ENCODE measurements at regions not wholly inside any gene's neighbourhood (a gene's known extent, or its start where the extent isn't known, plus 50 kb on each side); places are given as distances from the start of the nearest gene placed in this dataset.

- ATAC-seq (no peak), DNase-seq (no peak)
- ChIA-PET POLR2A (no interaction called here), CTCF (no interaction called here)
- Mint-ChIP-seq H3K4me3 (no peak overlapping the region), H3K4me1 (ENCODE audit: low read depth) (no peaks in the 10 kb centered on the region), H3K36me3 (ENCODE audit: low read depth) (no peaks in the 10 kb centered on the region), H3K27ac (no peak overlapping the region), H3K9me3 (peaks cover 4% of the 10 kb centered on the region), H3K27me3 (no peaks in the 10 kb centered on the region)
- intact Hi-C loops (cut with micrococcal nuclease), result no loop called here
- no peak for TF ChIP-seq CTCF (IDR thresholded peaks at IDR 0.05)
Measured at GRCh38 chr5:30849931-30850710, 343.4 kb upstream of the CDH6 start.

GRCh38 chr5:30846171-30846570 is 347.3 kb upstream of the CDH6 start:
- no peak for DNase-seq
- ATAC-seq, result no peak
- ChIA-PET CTCF (no interaction called here), POLR2A (no interaction called here)
- Mint-ChIP-seq H3K4me1 (ENCODE audit: low read depth) (no peaks in the 10 kb centered on the region), H3K9me3 (peaks cover 4% of the 10 kb centered on the region), H3K27me3 (no peaks in the 10 kb centered on the region), H3K36me3 (ENCODE audit: low read depth) (no peaks in the 10 kb centered on the region), H3K27ac (no peak overlapping the region), H3K4me3 (no peak overlapping the region)
- TF ChIP-seq CTCF (IDR thresholded peaks at IDR 0.05), result no peak
- intact Hi-C loops (cut with micrococcal nuclease), result no loop called here

- Mint-ChIP-seq H3K4me1 (ENCODE audit: low read depth) (no peaks in the 10 kb centered on the region), H3K27ac (no peak overlapping the region), H3K4me3 (no peak overlapping the region), H3K9me3 (peaks cover 4% of the 10 kb centered on the region), H3K27me3 (no peaks in the 10 kb centered on the region), H3K36me3 (ENCODE audit: low read depth) (no peaks in the 10 kb centered on the region)
- ChIA-PET POLR2A (no interaction called here), CTCF (no interaction called here)
- ATAC-seq, result no peak
- intact Hi-C loops (cut with micrococcal nuclease), result no loop called here
- TF ChIP-seq CTCF (IDR thresholded peaks at IDR 0.05), result no peak
- DNase-seq, result no peak
Measured at GRCh38 chr5:30845194-30845593, 348.3 kb upstream of the CDH6 start.

- H3K9me3 Mint-ChIP-seq, result no peaks in the 10 kb centered on the region
- no peak for DNase-seq
- no peaks in the 10 kb centered on the region for H3K36me3 Mint-ChIP-seq (ENCODE audit: low read depth)
- H3K27ac Mint-ChIP-seq, result no peak overlapping the region
- ChIA-PET CTCF (no interaction called here), POLR2A (no interaction called here)
- H3K4me1 Mint-ChIP-seq (ENCODE audit: low read depth), result no peaks in the 10 kb centered on the region
- no peak for ATAC-seq
- intact Hi-C loops (cut with micrococcal nuclease), result no loop called here
- H3K27me3 Mint-ChIP-seq, result no peaks in the 10 kb centered on the region
- TF ChIP-seq CTCF (IDR thresholded peaks at IDR 0.05), result no peak
- H3K4me3 Mint-ChIP-seq, result no peak overlapping the region
Measured at GRCh38 chr5:30843541-30843940, 349.9 kb upstream of the CDH6 start.

- no peak for DNase-seq
- Mint-ChIP-seq H3K36me3 (ENCODE audit: low read depth) (no peaks in the 10 kb centered on the region), H3K27ac (no peak overlapping the region), H3K27me3 (no peaks in the 10 kb centered on the region), H3K4me1 (ENCODE audit: low read depth) (no peaks in the 10 kb centered on the region), H3K4me3 (no peak overlapping the region), H3K9me3 (no peaks in the 10 kb centered on the region)
- ChIA-PET POLR2A (no interaction called here), CTCF (no interaction called here)
- intact Hi-C loops (cut with micrococcal nuclease), result no loop called here
- no peak for TF ChIP-seq CTCF (IDR thresholded peaks at IDR 0.05)
- ATAC-seq, result no peak
Measured at GRCh38 chr5:30839956-30840355, 353.5 kb upstream of the CDH6 start.
